GM23338 (cell line): ENCODE measurements at regions not wholly inside any gene's neighbourhood (a gene's known extent, or its start where the extent isn't known, plus 50 kb on each side); places are given as distances from the start of the nearest gene placed in this dataset.

ENCODE experiments used
- ATAC-seq: fragments of 200-7000 bp; cut with Tn5 transposase; 3 replicates; pipeline ENCODE4 v1.9.1; 2020
- DNase-seq: peaks from one replicate; pipeline ENCODE4 v3.0.0-alpha.2; 2015; ENCODE audit warnings: low spot score
- H2AFZ ChIP-seq: fragments of 200-600 bp; sonication (generic); 2 replicates; pipeline ENCODE4 v1.8.0; 2016; ENCODE audit warnings: antibody characterized with exemption, mild to moderate bottlenecking, moderate library complexity
- H3F3A ChIP-seq: fragments of 200-600 bp; sonication (generic); replicated peaks from 2 replicates; pipeline ENCODE4 v1.8.0; 2017; ENCODE audit warnings: antibody characterized with exemption, mixed run types, low read depth
- H3K27ac ChIP-seq: fragments of 200-600 bp; sonication (generic); 2 replicates; pipeline ENCODE4 v1.6.1; 2016; ENCODE audit warnings: low read depth
- H3K27me3 ChIP-seq: fragments of 200-600 bp; sonication (generic); 2 replicates; pipeline ENCODE4 v1.8.0; 2016; ENCODE audit warnings: mild to moderate bottlenecking, mixed run types, moderate library complexity; ENCODE audit not compliant: insufficient read depth
- H3K36me3 ChIP-seq: fragments of 200-600 bp; sonication (generic); 2 replicates; pipeline ENCODE4 v1.8.0; 2016; ENCODE audit warnings: mild to moderate bottlenecking; ENCODE audit not compliant: insufficient read depth
- H3K4me1 ChIP-seq: fragments of 200-600 bp; sonication (generic); 2 replicates; pipeline ENCODE4 v1.8.0; 2016; ENCODE audit warnings: mild to moderate bottlenecking, moderate library complexity; ENCODE audit not compliant: insufficient read depth
- H3K4me2 ChIP-seq: fragments of 200-600 bp; sonication (generic); 2 replicates; pipeline ENCODE4 v1.7.1; 2017; ENCODE audit warnings: mixed run types
- H3K4me3 ChIP-seq: fragments of 200-600 bp; sonication (generic); 2 replicates; pipeline ENCODE4 v1.6.1; 2016; ENCODE audit warnings: mixed run types
- H3K79me2 ChIP-seq: fragments of 200-600 bp; sonication (generic); replicated peaks from 2 replicates; pipeline ENCODE4 v1.8.0; 2017; ENCODE audit warnings: mild to moderate bottlenecking; ENCODE audit not compliant: insufficient read depth
- H3K9me2 ChIP-seq: fragments of 200-600 bp; sonication (generic); 2 replicates; pipeline ENCODE4 v1.8.0; 2017; ENCODE audit not compliant: insufficient read depth
- H4K20me1 ChIP-seq: fragments of 200-600 bp; sonication (generic); replicated peaks from 2 replicates; pipeline ENCODE4 v1.8.0; 2017; ENCODE audit warnings: mild to moderate bottlenecking; ENCODE audit not compliant: insufficient read depth
- H3K27ac Mint-ChIP-seq: 2 replicates; pipeline ENCODE4 v1.8.0; 2020; ENCODE audit warnings: inconsistent platforms, mild to moderate bottlenecking, moderate library complexity, mixed read lengths
- H3K27me3 Mint-ChIP-seq: 3 replicates; pipeline ENCODE4 v1.8.0; 2022; ENCODE audit warnings: low read depth, mild to moderate bottlenecking, moderate library complexity, mixed read lengths, inconsistent platforms; ENCODE audit not compliant: insufficient read depth, poor library complexity
- H3K36me3 Mint-ChIP-seq: 3 replicates; pipeline ENCODE4 v1.8.0; 2021; ENCODE audit warnings: low read depth, mild to moderate bottlenecking, inconsistent platforms, moderate library complexity, mixed read lengths
- H3K4me1 Mint-ChIP-seq: 3 replicates; pipeline ENCODE4 v1.8.0; 2020; ENCODE audit warnings: mild to moderate bottlenecking, inconsistent platforms, mixed read lengths
- H3K4me3 Mint-ChIP-seq: 3 replicates; pipeline ENCODE4 v1.8.0; 2021; ENCODE audit warnings: moderate library complexity, mild to moderate bottlenecking, inconsistent platforms, mixed read lengths
- H3K9me3 Mint-ChIP-seq: 3 replicates; pipeline ENCODE4 v1.8.0; 2020; ENCODE audit warnings: moderate library complexity, mild to moderate bottlenecking, inconsistent platforms, mixed read lengths
- CREB1 ChIP-seq: fragments of 250-450 bp; sonication (Bioruptor Pico); IDR thresholded peaks from 2 replicates; pipeline ENCODE4 v1.5.0; 2020; ENCODE audit warnings: low read depth, mild to moderate bottlenecking, moderate library complexity
- CTCF ChIP-seq, 2 experiments: fragments of 200-600 bp in 1 of 2; sonication (generic) in 1 of 2; conservative IDR thresholded peaks; 2 replicates each; pipeline versions ENCODE4 v1.5.1 to v1.6.1; 2016 to 2017; ENCODE audit warnings: antibody characterized with exemption in 2 of 2, low read depth in 2 of 2, mild to moderate bottlenecking in 2 of 2, moderate library complexity in 1 of 2
- EZH2 ChIP-seq: fragments of 200-600 bp; sonication (generic); IDR thresholded peaks from one replicate; pipeline ENCODE4 v1.8.0; 2017; ENCODE audit warnings: antibody characterized with exemption, mild to moderate bottlenecking, low read depth; ENCODE audit not compliant: unreplicated experiment
- EZH2phosphoT487 ChIP-seq: fragments of 200-600 bp; sonication (generic); IDR thresholded peaks from one replicate; pipeline ENCODE4 v1.8.1; 2018; ENCODE audit warnings: antibody characterized with exemption; ENCODE audit not compliant: unreplicated experiment
- NANOG ChIP-seq: IDR thresholded peaks from 2 replicates; pipeline ENCODE4 v1.6.1; 2016; ENCODE audit warnings: antibody characterized with exemption, borderline replicate concordance
- POLR2AphosphoS5 ChIP-seq: IDR thresholded peaks from 2 replicates; pipeline ENCODE4 v1.6.1; 2016; ENCODE audit warnings: antibody characterized with exemption, low read depth
- ZNF114 ChIP-seq: fragments of 250-450 bp; sonication (Bioruptor Pico); IDR thresholded peaks from 2 replicates; pipeline ENCODE4 v1.5.0; 2020; ENCODE audit warnings: mild to moderate bottlenecking, moderate library complexity
- ZNF331 ChIP-seq: fragments of 250-450 bp; sonication (Bioruptor Pico); IDR thresholded peaks from 2 replicates; pipeline ENCODE4 v1.5.0; 2020; ENCODE audit warnings: low read depth, mild to moderate bottlenecking, moderate library complexity
- TF ChIP-seq, protein P1 (sequence below): IDR thresholded peaks from one replicate; pipeline ENCODE4 v1.6.1; 2018; ENCODE audit warnings: antibody characterized with exemption; ENCODE audit not compliant: unreplicated experiment
- TF ChIP-seq, protein P2 (sequence below): fragments of 250-450 bp; sonication (Bioruptor Pico); IDR thresholded peaks from 2 replicates; pipeline ENCODE4 v1.5.0; 2020; ENCODE audit warnings: mild to moderate bottlenecking, moderate library complexity

GRCh38 chr10:78923647-78924318, 145.0 kb upstream of the ZMIZ1 start:
- H3K4me1 Mint-ChIP-seq = peaks cover 27% of the 10 kb centered on the region
- Histone ChIP-seq H3K36me3 (no peaks in the 10 kb centered on the region), H3K27me3 (no peaks in the 10 kb centered on the region), H3K4me3 (no peak overlapping the region), H3K9me2 (no peaks in the 10 kb centered on the region), H4K20me1 (no peaks in the 10 kb centered on the region), H3K27ac (no peak overlapping the region), H3K4me1 (no peaks in the 10 kb centered on the region), H3F3A (no peaks in the 10 kb centered on the region), H2AFZ (peak overlapping the region; percentile 89; the same call in 1 of the 2 replicates), H3K4me2 (no peak overlapping the region), H3K79me2 (no peaks in the 10 kb centered on the region)
- ATAC-seq (peak; percentile 45), DNase-seq (no peak)
- peaks cover 8% of the 10 kb centered on the region for H3K27me3 Mint-ChIP-seq
- H3K36me3 Mint-ChIP-seq = no peaks in the 10 kb centered on the region
- no peak for TF ChIP-seq EZH2phosphoT487
- TF ChIP-seq ZNF114 (CRISPR knock-in tag) = no peak
- TF ChIP-seq ZNF331 (CRISPR knock-in tag) = no peak
- TF ChIP-seq, protein P1, sequence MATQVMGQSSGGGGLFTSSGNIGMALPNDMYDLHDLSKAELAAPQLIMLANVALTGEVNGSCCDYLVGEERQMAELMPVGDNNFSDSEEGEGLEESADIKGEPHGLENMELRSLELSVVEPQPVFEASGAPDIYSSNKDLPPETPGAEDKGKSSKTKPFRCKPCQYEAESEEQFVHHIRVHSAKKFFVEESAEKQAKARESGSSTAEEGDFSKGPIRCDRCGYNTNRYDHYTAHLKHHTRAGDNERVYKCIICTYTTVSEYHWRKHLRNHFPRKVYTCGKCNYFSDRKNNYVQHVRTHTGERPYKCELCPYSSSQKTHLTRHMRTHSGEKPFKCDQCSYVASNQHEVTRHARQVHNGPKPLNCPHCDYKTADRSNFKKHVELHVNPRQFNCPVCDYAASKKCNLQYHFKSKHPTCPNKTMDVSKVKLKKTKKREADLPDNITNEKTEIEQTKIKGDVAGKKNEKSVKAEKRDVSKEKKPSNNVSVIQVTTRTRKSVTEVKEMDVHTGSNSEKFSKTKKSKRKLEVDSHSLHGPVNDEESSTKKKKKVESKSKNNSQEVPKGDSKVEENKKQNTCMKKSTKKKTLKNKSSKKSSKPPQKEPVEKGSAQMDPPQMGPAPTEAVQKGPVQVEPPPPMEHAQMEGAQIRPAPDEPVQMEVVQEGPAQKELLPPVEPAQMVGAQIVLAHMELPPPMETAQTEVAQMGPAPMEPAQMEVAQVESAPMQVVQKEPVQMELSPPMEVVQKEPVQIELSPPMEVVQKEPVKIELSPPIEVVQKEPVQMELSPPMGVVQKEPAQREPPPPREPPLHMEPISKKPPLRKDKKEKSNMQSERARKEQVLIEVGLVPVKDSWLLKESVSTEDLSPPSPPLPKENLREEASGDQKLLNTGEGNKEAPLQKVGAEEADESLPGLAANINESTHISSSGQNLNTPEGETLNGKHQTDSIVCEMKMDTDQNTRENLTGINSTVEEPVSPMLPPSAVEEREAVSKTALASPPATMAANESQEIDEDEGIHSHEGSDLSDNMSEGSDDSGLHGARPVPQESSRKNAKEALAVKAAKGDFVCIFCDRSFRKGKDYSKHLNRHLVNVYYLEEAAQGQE = no peak
- TF ChIP-seq, protein P2, sequence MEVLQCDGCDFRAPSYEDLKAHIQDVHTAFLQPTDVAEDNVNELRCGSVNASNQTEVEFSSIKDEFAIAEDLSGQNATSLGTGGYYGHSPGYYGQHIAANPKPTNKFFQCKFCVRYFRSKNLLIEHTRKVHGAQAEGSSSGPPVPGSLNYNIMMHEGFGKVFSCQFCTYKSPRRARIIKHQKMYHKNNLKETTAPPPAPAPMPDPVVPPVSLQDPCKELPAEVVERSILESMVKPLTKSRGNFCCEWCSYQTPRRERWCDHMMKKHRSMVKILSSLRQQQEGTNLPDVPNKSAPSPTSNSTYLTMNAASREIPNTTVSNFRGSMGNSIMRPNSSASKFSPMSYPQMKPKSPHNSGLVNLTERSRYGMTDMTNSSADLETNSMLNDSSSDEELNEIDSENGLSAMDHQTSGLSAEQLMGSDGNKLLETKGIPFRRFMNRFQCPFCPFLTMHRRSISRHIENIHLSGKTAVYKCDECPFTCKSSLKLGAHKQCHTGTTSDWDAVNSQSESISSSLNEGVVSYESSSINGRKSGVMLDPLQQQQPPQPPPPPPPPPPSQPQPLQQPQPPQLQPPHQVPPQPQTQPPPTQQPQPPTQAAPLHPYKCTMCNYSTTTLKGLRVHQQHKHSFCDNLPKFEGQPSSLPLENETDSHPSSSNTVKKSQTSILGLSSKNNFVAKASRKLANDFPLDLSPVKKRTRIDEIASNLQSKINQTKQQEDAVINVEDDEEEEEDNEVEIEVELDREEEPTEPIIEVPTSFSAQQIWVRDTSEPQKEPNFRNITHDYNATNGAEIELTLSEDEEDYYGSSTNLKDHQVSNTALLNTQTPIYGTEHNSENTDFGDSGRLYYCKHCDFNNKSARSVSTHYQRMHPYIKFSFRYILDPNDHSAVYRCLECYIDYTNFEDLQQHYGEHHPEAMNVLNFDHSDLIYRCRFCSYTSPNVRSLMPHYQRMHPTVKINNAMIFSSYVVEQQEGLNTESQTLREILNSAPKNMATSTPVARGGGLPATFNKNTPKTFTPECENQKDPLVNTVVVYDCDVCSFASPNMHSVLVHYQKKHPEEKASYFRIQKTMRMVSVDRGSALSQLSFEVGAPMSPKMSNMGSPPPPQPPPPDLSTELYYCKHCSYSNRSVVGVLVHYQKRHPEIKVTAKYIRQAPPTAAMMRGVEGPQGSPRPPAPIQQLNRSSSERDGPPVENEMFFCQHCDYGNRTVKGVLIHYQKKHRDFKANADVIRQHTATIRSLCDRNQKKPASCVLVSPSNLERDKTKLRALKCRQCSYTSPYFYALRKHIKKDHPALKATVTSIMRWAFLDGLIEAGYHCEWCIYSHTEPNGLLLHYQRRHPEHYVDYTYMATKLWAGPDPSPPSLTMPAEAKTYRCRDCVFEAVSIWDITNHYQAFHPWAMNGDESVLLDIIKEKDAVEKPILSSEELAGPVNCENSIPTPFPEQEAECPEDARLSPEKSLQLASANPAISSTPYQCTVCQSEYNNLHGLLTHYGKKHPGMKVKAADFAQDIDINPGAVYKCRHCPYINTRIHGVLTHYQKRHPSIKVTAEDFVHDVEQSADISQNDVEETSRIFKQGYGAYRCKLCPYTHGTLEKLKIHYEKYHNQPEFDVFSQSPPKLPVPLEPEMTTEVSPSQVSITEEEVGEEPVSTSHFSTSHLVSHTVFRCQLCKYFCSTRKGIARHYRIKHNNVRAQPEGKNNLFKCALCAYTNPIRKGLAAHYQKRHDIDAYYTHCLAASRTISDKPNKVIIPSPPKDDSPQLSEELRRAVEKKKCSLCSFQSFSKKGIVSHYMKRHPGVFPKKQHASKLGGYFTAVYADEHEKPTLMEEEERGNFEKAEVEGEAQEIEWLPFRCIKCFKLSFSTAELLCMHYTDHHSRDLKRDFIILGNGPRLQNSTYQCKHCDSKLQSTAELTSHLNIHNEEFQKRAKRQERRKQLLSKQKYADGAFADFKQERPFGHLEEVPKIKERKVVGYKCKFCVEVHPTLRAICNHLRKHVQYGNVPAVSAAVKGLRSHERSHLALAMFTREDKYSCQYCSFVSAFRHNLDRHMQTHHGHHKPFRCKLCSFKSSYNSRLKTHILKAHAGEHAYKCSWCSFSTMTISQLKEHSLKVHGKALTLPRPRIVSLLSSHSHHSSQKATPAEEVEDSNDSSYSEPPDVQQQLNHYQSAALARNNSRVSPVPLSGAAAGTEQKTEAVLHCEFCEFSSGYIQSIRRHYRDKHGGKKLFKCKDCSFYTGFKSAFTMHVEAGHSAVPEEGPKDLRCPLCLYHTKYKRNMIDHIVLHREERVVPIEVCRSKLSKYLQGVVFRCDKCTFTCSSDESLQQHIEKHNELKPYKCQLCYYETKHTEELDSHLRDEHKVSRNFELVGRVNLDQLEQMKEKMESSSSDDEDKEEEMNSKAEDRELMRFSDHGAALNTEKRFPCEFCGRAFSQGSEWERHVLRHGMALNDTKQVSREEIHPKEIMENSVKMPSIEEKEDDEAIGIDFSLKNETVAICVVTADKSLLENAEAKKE = no peak
- no peak for TF ChIP-seq POLR2AphosphoS5
- TF ChIP-seq CTCF (conservative IDR thresholded peaks at IDR 0.05; ENCODE audit: low read depth in 2 of 2) = no peak
- TF ChIP-seq NANOG = no peak
- no peak for TF ChIP-seq CREB1 (CRISPR knock-in tag)
- no peak for TF ChIP-seq EZH2
- no peak overlapping the region for H3K27ac Mint-ChIP-seq
- no peak overlapping the region for H3K4me3 Mint-ChIP-seq
- H3K9me3 Mint-ChIP-seq = no peaks in the 10 kb centered on the region
